HL-60 (cell line): ENCODE measurements at regions not wholly inside any gene's neighbourhood (a gene's known extent, or its start where the extent isn't known, plus 50 kb on each side); places are given as distances from the start of the nearest gene placed in this dataset.

Experiments
- DNase-seq, 2 experiments: peaks; one replicate each; pipeline ENCODE4 v3.0.0-alpha.2; 2010 to 2020; ENCODE audit warnings: low read depth in 1 of 2, low spot score in 1 of 2
- H3K27ac ChIP-seq: fragments of 250-450 bp; sonication (Bioruptor Pico); replicated peaks from 2 replicates; pipeline ENCODE4 v1.5.1; 2020; ENCODE audit warnings: mild to moderate bottlenecking, moderate library complexity
- H3K27me3 ChIP-seq: fragments of 250-450 bp; sonication (Bioruptor Pico); 2 replicates; pipeline ENCODE4 v1.5.1; 2021; ENCODE audit warnings: mild to moderate bottlenecking, moderate library complexity; ENCODE audit not compliant: insufficient read depth, poor library complexity, severe bottlenecking
- H3K4me3 ChIP-seq: replicated peaks from 2 replicates; pipeline ENCODE4 v1.5.1; 2011; ENCODE audit warnings: mild to moderate bottlenecking, control low read depth, low read length; ENCODE audit not compliant: insufficient read depth
- CTCF ChIP-seq: IDR thresholded peaks from one replicate; pipeline ENCODE4 v1.5.1; 2011; ENCODE audit warnings: low read length, control low read depth, inconsistent platforms; ENCODE audit not compliant: insufficient read depth
- GABPA ChIP-seq: IDR thresholded peaks from 2 replicates; pipeline ENCODE4 v1.6.1; 2012; ENCODE audit warnings: low read depth
- POLR2AphosphoS5 ChIP-seq: IDR thresholded peaks from 2 replicates; pipeline ENCODE4 v1.6.1; 2012; ENCODE audit warnings: low read depth
- REST ChIP-seq: IDR thresholded peaks from 2 replicates; pipeline ENCODE4 v1.6.1; 2012; ENCODE audit warnings: low read depth; ENCODE audit not compliant: insufficient replicate concordance
- SPI1 ChIP-seq: IDR thresholded peaks from 2 replicates; pipeline ENCODE4 v1.6.1; 2012; ENCODE audit warnings: low read depth, mild to moderate bottlenecking, borderline replicate concordance

GRCh38 chr14:59085207-59085739 is 103.2 kb upstream of the DAAM1 start:
- Histone ChIP-seq H3K27me3 (no peaks in the 10 kb centered on the region), H3K4me3 (no peak overlapping the region), H3K27ac (no peak overlapping the region)
- no peak for DNase-seq
- TF ChIP-seq POLR2AphosphoS5 (no peak), GABPA (no peak), REST (no peak), CTCF (no peak), SPI1 (no peak)

- H3K27me3 ChIP-seq = no peaks in the 10 kb centered on the region
- H3K27ac ChIP-seq = no peak overlapping the region
- no peak for TF ChIP-seq POLR2AphosphoS5
- no peak for TF ChIP-seq SPI1
- TF ChIP-seq REST = no peak
- no peak for TF ChIP-seq GABPA
- no peak for TF ChIP-seq CTCF
- H3K4me3 ChIP-seq = no peak overlapping the region
- no peak for DNase-seq
Observed at GRCh38 chr14:59086241-59086882, 102.1 kb upstream of the DAAM1 start.

- TF ChIP-seq REST = no peak
- no peak for TF ChIP-seq SPI1
- no peak for TF ChIP-seq CTCF
- no peak for TF ChIP-seq POLR2AphosphoS5
- no peak for TF ChIP-seq GABPA
- H3K27me3 ChIP-seq = no peaks in the 10 kb centered on the region
- no peak overlapping the region for H3K27ac ChIP-seq
- DNase-seq = no peak
- H3K4me3 ChIP-seq = no peak overlapping the region
Observed at GRCh38 chr14:59087240-59087639, 101.2 kb upstream of the DAAM1 start.
